ENCODE measurements at regions not wholly inside any gene's neighbourhood (a gene's known extent, or its start where the extent isn't known, plus 50 kb on each side); places are given as distances from the start of the nearest gene placed in this dataset.

GRCh38 chr3:153369561-153370374 is 207.7 kb downstream of the RAP2B start:
- TF ChIP-seq ZNF274 (IDR thresholded peaks at IDR 0.05; ENCODE audit: low read depth, low read length) (no peak), YY1 (IDR thresholded peaks at IDR 0.05; ENCODE audit: insufficient read depth, insufficient read length) (no peak), SUZ12 (IDR thresholded peaks at IDR 0.05; ENCODE audit: extremely low read depth, insufficient read depth, insufficient read length) (no peak)

All from NT2/D1 (cell line).